ENCODE measurements at regions not wholly inside any gene's neighbourhood (a gene's known extent, or its start where the extent isn't known, plus 50 kb on each side); places are given as distances from the start of the nearest gene placed in this dataset.

DNA sequence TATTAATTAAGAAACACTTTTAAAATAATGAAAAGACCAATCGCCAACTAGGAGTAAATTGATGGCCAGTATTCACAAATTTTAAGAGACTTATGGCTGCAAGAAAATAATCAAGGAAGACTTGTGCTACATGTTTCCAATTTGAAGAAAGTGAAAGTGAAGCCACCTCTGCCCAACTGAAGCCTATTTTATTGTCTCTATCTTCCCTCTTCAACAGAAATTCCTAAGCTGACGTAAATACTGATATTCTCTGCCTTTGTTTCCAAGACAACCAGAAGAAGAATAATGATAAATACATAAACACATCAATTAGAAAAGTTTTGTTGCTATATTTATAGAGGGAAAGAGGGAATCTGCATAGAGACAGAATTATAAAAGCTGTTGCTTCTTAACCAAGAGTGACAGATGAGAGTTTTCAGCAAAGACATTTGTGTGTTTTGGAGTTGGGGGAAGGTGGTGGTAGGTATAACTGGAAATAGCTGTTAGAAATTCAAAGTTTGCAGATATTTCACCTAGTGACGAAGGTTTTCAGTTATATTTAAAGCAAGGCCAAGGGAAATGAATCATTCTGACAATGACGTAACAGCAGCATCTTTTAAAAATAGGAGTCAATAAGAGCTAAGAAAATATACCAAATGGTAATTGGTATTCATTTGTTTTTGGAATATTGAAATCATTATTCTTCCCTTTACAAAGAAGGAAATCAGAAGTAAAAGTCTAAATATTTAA is 576.6 kb upstream of the SORCS1 start:
- no peak overlapping the region for H2AFZ ChIP-seq (ENCODE audit: low read depth, low read length, poor library complexity, severe bottlenecking)
- no peaks in the 10 kb centered on the region for H3K4me1 ChIP-seq (ENCODE audit: control insufficient read depth in 1 of 2, insufficient read depth in 2 of 2, low read length in 2 of 2)
- no peaks in the 10 kb centered on the region for H3K27me3 ChIP-seq (ENCODE audit: insufficient read depth, low read length)
- no peaks in the 10 kb centered on the region for H3K36me3 ChIP-seq (ENCODE audit: control insufficient read depth in 1 of 2, insufficient read depth in 2 of 2, low read length in 2 of 2)
- no peak overlapping the region for H3K4me2 ChIP-seq (ENCODE audit: low read length)
- no peaks in the 10 kb centered on the region for H3K9me2 ChIP-seq (ENCODE audit: insufficient read depth)
- no peak for ATAC-seq
- TF ChIP-seq ELF1 (IDR thresholded peaks at IDR 0.05; ENCODE audit: borderline replicate concordance, low read depth) (no peak), EGR1 (IDR thresholded peaks at IDR 0.05; ENCODE audit: low read depth) (no peak), POLR2AphosphoS5 (IDR thresholded peaks at IDR 0.05; ENCODE audit: low read depth, low read length) (no peak), RAD21 (IDR thresholded peaks at IDR 0.05; ENCODE audit: low read depth) (no peak), YY1 (IDR thresholded peaks at IDR 0.05; ENCODE audit: extremely low read depth, insufficient replicate concordance, low read depth, low read length) (no peak), FOSL1 (IDR thresholded peaks at IDR 0.05; ENCODE audit: low read depth) (no peak), TCF7L2 (IDR thresholded peaks at IDR 0.05; ENCODE audit: borderline replicate concordance, extremely low read depth, insufficient read depth, insufficient read length) (no peak), CEBPB (IDR thresholded peaks at IDR 0.05; ENCODE audit: low read depth) (no peak), CBX3 (IDR thresholded peaks at IDR 0.05; ENCODE audit: low read depth) (no peak), SP1 (IDR thresholded peaks at IDR 0.05; ENCODE audit: low read depth) (no peak), EZH2phosphoT487 (IDR thresholded peaks at IDR 0.05; ENCODE audit: borderline replicate concordance) (no peak), JUND (IDR thresholded peaks at IDR 0.05) (no peak), EZH2 (IDR thresholded peaks at IDR 0.05) (no peak)
- TF ChIP-seq, protein P1, sequence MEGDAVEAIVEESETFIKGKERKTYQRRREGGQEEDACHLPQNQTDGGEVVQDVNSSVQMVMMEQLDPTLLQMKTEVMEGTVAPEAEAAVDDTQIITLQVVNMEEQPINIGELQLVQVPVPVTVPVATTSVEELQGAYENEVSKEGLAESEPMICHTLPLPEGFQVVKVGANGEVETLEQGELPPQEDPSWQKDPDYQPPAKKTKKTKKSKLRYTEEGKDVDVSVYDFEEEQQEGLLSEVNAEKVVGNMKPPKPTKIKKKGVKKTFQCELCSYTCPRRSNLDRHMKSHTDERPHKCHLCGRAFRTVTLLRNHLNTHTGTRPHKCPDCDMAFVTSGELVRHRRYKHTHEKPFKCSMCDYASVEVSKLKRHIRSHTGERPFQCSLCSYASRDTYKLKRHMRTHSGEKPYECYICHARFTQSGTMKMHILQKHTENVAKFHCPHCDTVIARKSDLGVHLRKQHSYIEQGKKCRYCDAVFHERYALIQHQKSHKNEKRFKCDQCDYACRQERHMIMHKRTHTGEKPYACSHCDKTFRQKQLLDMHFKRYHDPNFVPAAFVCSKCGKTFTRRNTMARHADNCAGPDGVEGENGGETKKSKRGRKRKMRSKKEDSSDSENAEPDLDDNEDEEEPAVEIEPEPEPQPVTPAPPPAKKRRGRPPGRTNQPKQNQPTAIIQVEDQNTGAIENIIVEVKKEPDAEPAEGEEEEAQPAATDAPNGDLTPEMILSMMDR (IDR thresholded peaks at IDR 0.05 in 2 of 3, conservative IDR thresholded peaks at IDR 0.05 in 1 of 3; ENCODE audit: borderline replicate concordance in 1 of 3, insufficient read depth in 1 of 3, low read depth in 2 of 3, low read length in 2 of 3): no peak
- no peak overlapping the region for H3K27ac ChIP-seq (ENCODE audit: low read depth, low read length)
- no peak overlapping the region for H3K4me3 ChIP-seq (replicated peaks in 1 of 2; ENCODE audit: low read depth in 1 of 2, low read length in 2 of 2)
- no peak for DNase-seq (ENCODE audit: low read depth, low spot score)
- H3K9ac ChIP-seq (ENCODE audit: low read length): no peak overlapping the region
- BruUV-seq (replicated peaks): no TSS peak
- no peaks in the 10 kb centered on the region for H3K79me2 ChIP-seq (ENCODE audit: insufficient read depth, low read length)
- RAD21 ChIA-PET (ENCODE audit: low non-redundant PET in 1 of 2, low total read pairs in 2 of 2, uncharacterized antibody in 2 of 2, unreplicated experiment in 2 of 2): no interaction called here
- POLR2A ChIA-PET: no interaction called here
- H3K9me3 ChIP-seq (ENCODE audit: control insufficient read depth in 1 of 2, insufficient read depth in 1 of 2, low read depth in 1 of 2, low read length in 2 of 2): peaks cover 14 to 34% of the 10 kb centered on the region in 2 experiments; a peak in 3 of 4 replicates
- intact Hi-C loops (cut with micrococcal nuclease): no loop called here
- H4K20me1 ChIP-seq (ENCODE audit: insufficient read depth): no peaks in the 10 kb centered on the region
- CTCF ChIA-PET: no interaction called here

Data from HCT116 (cell line).